B cell (primary cell): ENCODE measurements at regions not wholly inside any gene's neighbourhood (a gene's known extent, or its start where the extent isn't known, plus 50 kb on each side); places are given as distances from the start of the nearest gene placed in this dataset.

Experiments used
- EZH2 ChIP-seq: IDR thresholded peaks from 2 replicates; pipeline ENCODE4 v1.6.1; 2012; ENCODE audit warnings: borderline replicate concordance, low read depth, mild to moderate bottlenecking, moderate library complexity, low read length; ENCODE audit not compliant: insufficient read depth, poor library complexity, severe bottlenecking
- TF ChIP-seq, protein P1 (sequence below): fragments of 200-600 bp; IDR thresholded peaks from one replicate; pipeline ENCODE4 v1.8.0; 2022; ENCODE audit warnings: antibody characterized with exemption, mild to moderate bottlenecking

DNA sequence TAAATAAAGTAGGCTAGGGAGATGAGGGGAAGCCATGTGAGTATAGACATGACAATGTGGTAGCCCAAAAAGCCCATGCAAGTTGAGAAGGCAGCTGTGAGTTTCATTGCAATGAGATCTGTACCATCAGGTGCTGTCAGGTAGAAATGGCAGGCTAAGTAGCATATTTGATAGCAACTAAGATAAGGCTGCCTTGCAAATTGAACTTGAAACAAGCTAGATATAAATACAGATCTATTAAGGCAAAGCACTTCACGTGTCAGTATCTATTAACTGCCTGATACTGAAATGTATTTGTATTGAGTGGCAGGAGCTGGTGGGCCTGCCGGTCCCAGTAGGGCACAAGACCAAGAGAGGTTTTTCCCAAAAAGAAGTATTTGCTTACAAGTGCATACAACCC is 419.9 kb downstream of the TDRD15 start:
- TF ChIP-seq EZH2: no peak
- TF ChIP-seq, protein P1, sequence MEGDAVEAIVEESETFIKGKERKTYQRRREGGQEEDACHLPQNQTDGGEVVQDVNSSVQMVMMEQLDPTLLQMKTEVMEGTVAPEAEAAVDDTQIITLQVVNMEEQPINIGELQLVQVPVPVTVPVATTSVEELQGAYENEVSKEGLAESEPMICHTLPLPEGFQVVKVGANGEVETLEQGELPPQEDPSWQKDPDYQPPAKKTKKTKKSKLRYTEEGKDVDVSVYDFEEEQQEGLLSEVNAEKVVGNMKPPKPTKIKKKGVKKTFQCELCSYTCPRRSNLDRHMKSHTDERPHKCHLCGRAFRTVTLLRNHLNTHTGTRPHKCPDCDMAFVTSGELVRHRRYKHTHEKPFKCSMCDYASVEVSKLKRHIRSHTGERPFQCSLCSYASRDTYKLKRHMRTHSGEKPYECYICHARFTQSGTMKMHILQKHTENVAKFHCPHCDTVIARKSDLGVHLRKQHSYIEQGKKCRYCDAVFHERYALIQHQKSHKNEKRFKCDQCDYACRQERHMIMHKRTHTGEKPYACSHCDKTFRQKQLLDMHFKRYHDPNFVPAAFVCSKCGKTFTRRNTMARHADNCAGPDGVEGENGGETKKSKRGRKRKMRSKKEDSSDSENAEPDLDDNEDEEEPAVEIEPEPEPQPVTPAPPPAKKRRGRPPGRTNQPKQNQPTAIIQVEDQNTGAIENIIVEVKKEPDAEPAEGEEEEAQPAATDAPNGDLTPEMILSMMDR: no peak
